ENCODE measurements at regions not wholly inside any gene's neighbourhood (a gene's known extent, or its start where the extent isn't known, plus 50 kb on each side); places are given as distances from the start of the nearest gene placed in this dataset.
"Not testable (repeated sequence)": the region's sequence is repeated elsewhere in the genome, so short reads cannot be mapped to it uniquely, and the experiment has no call there.

DNA sequence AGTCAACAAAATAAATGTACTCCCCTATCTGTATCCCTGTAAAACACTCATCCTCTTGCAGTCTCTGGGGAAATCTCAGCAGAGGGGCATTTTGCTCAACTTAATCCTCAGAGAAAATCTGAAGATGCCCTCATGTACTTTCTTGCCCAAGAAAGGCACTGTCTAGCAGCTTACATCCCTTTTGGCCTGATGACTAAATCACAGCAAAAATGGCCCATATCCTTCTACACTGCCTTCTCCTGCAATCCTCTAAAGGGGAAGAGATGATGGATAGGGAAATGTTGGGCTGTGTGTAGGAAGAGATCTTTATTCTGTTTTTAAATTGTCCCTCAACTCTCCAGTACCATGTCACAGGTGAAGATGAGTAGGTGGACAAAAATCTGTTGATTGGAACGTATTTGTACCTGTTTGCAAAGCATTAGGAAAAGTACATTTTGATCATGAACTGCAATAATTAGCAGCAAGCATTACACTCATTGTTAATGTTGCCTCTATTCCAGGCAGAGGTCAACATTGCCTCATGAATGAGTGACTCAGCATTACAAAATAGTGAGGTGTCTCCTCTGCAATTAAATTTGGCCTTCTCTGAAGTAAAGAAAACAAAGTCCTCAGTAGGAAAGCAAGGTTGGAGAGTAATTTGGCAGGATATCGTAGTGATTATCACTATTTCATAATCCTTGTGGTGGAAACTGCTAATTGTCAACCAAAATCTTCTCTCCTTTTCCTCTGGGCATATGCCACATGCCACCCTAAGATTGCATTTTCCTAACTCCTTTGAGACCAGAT is 172.4 kb upstream of the CAND1 start:
- H3K4me3 ChIP-seq (ENCODE audit: low read depth, low read length) = no peak overlapping the region
- TF ChIP-seq, protein P1, sequence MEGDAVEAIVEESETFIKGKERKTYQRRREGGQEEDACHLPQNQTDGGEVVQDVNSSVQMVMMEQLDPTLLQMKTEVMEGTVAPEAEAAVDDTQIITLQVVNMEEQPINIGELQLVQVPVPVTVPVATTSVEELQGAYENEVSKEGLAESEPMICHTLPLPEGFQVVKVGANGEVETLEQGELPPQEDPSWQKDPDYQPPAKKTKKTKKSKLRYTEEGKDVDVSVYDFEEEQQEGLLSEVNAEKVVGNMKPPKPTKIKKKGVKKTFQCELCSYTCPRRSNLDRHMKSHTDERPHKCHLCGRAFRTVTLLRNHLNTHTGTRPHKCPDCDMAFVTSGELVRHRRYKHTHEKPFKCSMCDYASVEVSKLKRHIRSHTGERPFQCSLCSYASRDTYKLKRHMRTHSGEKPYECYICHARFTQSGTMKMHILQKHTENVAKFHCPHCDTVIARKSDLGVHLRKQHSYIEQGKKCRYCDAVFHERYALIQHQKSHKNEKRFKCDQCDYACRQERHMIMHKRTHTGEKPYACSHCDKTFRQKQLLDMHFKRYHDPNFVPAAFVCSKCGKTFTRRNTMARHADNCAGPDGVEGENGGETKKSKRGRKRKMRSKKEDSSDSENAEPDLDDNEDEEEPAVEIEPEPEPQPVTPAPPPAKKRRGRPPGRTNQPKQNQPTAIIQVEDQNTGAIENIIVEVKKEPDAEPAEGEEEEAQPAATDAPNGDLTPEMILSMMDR (IDR thresholded peaks at IDR 0.05; ENCODE audit: borderline replicate concordance, insufficient read depth, low read depth, low read length) = no peak

DNA sequence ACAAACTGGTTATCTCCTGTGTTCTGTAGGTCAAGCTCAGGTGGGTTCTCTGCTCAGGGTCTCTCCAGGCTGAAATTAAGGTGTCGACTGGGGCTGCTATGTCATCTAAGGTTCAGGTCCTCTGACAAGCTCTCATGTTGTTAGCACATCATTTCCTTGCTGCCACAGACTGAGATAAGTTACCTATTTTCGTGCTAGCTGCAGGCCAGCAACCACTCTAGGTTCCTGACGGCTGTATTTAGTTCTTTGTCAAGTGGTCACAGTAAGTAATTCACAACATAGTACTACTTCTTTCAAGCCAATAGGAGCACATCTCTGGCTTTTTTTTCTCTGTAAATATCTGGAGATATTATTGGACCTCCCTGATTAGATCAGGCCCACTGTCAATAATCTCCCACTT is 169.3 kb upstream of the CAND1 start:
- no peak overlapping the region for H3K4me3 ChIP-seq (ENCODE audit: low read depth, low read length)
- TF ChIP-seq, protein P1 (IDR thresholded peaks at IDR 0.05; ENCODE audit: borderline replicate concordance, insufficient read depth, low read depth, low read length) = no peak

DNA sequence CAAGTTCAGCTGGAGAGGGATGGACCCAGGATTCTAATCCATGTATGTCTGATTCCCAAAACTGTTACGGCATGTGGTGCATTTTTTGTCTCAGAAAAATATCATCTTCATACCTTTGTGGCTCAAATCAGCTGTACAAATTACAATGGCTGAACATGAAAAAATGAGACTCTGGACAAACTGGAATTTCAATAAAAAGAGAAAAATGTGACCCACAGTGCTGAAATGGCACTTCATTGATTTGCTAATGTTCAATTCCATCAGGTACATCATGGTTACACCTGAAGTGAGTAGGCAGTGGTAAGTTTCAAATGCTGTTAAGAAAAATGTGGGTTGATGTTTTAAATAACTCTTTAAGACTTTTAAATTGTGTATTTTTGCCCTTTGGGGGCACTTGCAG is 165.6 kb upstream of the CAND1 start:
- TF ChIP-seq, protein P1 (IDR thresholded peaks at IDR 0.05; ENCODE audit: borderline replicate concordance, insufficient read depth, low read depth, low read length) = no peak
- no peak overlapping the region for H3K4me3 ChIP-seq (ENCODE audit: low read depth, low read length)

DNA sequence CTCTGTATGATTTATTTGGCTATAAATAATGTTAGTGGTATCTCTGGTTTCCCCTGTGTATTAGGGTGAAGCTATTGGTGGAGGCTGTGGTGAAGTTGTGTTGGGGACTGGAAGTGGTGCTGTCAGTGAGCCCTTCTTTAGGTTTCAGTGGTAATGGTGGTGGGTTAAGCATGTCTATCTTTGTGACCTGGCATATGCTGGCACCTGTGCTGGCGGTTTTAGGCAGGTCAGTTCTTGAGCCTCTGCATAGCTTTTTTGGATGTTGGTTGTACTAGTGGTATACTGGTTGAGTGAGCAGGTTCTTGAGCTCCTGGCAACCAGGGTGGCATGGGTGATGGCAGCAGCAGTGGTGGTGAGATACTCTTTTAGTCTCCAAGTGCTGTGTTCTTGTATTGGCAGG is 161.9 kb upstream of the CAND1 start:
- TF ChIP-seq, protein P1 (IDR thresholded peaks at IDR 0.05; ENCODE audit: borderline replicate concordance, insufficient read depth, low read depth, low read length) = no peak
- H3K4me3 ChIP-seq (ENCODE audit: low read depth, low read length) = no peak overlapping the region

DNA sequence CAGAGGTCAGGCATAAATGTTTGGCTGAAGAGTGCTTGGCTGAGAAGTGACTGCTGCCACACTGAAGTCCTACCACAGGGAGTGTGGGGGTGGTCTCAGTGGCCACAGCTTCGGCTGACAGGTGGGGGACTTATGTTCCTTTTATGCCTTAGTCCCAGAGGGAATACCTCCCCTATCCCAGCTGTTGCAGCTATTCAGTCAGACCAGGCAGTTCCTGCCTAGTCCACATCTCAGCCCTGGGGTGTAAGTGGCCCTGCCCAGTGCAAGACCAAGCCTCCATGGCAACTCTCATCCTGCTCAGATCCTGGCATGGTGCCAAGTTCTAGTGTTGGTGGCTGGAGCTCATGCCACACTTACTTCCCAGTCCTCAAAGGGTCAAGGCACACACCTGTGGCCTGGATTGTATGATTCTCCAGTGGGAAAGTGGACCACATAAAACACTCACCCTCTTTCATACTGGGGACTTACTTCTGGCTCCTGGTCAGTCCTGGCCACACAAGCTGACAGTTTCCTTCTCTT is 161.3 kb upstream of the CAND1 start:
- H3K4me3 ChIP-seq (ENCODE audit: low read depth, low read length) = no peak overlapping the region
- TF ChIP-seq, protein P1 (IDR thresholded peaks at IDR 0.05; ENCODE audit: borderline replicate concordance, insufficient read depth, low read depth, low read length) = no peak

DNA sequence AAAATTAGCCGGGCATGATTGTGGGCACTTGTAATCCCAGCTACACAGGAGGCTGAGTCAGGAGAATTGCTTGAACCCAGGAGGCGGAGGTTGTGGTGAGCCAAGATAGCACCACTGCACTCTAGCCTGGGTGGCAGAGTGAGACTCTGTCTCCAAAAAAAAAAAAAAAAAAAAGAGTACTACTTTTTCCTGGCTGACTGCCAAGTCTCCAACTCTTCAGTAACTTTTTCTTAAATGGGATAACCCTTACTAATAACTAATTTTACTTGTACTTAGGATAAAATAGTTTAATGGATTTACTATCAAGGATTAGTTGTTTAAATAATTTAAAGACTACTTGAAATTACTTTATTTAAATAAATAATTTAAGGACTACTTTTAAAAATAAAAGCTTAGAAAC is 158.8 kb upstream of the CAND1 start:
- H3K4me3 ChIP-seq (ENCODE audit: low read depth, low read length) = not testable (repeated sequence)

DNA sequence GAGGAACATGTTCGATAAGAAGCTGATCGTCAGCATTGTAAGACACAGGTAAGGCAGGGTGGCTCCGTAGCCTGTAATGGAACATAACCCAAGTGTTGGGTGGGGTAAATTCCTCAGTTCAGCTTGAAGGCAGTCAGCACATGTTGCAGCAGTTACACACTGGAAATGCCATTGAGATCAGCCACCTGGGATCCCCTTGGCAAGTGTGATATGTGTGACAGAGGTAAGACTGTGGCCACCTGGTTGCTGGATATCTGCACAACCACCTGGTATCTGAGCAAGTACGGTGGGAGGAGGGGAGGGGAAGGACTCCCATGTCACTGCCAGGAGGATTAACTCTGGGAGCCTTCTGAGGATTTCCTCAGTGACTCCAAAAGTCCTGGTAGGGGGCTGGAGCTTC is 158.0 kb upstream of the CAND1 start:
- TF ChIP-seq, protein P1 (IDR thresholded peaks at IDR 0.05; ENCODE audit: borderline replicate concordance, insufficient read depth, low read depth, low read length) = no peak

More for the DNA sequence above, 158.0 kb upstream of the CAND1 start:
- H3K4me3 ChIP-seq (ENCODE audit: low read depth, low read length) = no peak overlapping the region

Data from GM12875 (cell line).